ENCODE measurements at regions not wholly inside any gene's neighbourhood (a gene's known extent, or its start where the extent isn't known, plus 50 kb on each side); places are given as distances from the start of the nearest gene placed in this dataset.
A peak's percentile ranks its signal among the peaks of the same experiment; 100 is the strongest.

DNA sequence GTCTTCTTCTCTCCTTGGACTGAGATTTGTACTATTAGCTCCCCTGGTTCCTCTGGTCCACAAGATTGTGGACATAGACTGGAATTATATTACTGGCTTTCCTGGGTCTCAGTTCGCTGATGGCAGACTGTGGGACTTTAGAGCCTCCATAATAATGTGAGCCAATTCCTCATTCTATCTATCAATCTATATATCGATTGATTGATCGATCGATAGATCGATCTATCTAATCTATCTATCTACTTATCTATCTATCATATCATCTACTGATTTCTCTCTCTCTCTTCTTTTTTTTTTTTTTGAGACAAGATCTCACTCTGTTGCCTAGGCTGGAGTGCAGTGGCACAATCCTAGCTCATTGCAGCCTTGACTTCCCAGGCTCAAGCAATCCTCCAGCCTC, 51.5 kb upstream of the DDR1 start:
- DNase-seq (ENCODE audit: low read depth), result no peak
- H3K4me3 ChIP-seq (ENCODE audit: low read depth, low read length), result no peak overlapping the region
- TF ChIP-seq, protein P1, sequence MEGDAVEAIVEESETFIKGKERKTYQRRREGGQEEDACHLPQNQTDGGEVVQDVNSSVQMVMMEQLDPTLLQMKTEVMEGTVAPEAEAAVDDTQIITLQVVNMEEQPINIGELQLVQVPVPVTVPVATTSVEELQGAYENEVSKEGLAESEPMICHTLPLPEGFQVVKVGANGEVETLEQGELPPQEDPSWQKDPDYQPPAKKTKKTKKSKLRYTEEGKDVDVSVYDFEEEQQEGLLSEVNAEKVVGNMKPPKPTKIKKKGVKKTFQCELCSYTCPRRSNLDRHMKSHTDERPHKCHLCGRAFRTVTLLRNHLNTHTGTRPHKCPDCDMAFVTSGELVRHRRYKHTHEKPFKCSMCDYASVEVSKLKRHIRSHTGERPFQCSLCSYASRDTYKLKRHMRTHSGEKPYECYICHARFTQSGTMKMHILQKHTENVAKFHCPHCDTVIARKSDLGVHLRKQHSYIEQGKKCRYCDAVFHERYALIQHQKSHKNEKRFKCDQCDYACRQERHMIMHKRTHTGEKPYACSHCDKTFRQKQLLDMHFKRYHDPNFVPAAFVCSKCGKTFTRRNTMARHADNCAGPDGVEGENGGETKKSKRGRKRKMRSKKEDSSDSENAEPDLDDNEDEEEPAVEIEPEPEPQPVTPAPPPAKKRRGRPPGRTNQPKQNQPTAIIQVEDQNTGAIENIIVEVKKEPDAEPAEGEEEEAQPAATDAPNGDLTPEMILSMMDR (IDR thresholded peaks at IDR 0.05; ENCODE audit: insufficient read depth, low read length), result no peak

DNA sequence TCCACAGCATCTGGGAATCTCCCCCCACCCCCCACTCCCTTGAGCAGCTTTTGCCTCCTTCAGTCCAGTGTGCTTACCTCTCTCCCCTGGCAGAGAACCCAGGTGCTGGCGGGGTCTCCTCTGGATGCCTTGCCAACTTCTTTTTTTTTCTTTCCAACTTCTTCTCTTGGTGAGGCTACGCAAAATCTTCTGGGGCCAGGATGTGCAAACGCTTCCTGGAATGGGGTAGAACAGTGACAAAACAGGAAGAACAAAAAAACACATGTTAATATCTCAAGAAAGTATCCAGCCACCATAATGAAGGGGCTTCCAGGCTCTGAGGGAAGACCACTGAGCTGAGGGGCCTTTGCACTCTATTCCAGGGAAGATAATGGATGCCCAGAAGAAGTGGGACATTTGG, 53.9 kb upstream of the DDR1 start:
- no peak overlapping the region for H3K4me3 ChIP-seq (ENCODE audit: low read depth, low read length)
- TF ChIP-seq, protein P1 (IDR thresholded peaks at IDR 0.05; ENCODE audit: insufficient read depth, low read length), result no peak
- DNase-seq (ENCODE audit: low read depth), result no peak

DNA sequence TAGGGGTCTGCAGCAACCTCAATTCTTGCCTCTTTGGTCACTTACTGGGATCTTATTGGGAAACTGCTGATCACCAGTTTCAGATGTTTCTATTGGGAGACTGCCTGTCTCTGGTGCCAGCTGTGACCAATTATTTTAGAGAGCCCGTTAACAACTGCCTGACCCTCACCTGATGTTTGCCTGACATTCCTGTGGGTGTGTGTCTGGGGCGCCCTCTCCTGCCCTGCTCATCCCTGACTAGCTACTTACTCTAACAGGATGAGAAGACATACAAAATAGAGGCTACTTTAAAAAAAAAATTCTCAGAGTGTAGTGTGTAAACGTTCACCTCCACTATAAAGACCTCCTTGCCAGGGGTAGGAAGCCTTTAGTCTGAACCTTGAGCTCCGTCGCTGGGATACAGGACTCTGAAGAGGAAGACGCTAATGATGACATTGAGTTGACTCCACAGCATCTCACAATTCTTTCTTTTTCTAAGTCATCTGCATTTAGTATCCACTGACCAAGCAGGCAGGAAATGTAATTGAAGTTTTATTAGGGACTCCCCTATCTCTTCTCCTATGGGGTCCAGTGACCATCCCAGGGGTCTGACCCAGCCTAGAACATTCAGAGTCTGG, 54.6 kb upstream of the DDR1 start:
- no peak for DNase-seq (ENCODE audit: low read depth)

DNA sequence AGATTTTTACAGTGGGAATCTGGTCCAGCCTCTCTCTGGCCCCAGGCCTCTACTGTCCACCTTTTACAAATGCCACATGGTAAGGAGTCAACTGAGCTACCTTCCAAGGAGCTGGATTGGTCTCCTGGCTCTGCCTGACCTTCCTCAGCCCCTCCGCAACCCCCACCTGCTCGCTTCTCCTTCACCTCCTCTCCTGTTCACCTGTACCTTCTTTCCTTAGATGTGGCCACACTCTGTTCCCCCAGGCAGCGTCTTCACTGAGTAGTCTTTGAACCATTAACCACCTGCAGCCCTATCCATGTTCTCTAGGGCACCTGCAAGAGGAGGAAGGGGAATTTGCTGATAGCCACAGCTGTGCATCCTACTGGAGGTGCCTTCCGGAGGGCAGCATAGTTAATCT, 55.3 kb upstream of the DDR1 start:
- no peak overlapping the region for H3K4me3 ChIP-seq (ENCODE audit: low read depth, low read length)
- TF ChIP-seq, protein P1 (IDR thresholded peaks at IDR 0.05; ENCODE audit: insufficient read depth, low read length), result no peak
- DNase-seq (ENCODE audit: low read depth), result no peak

More for the DNA sequence above, 54.6 kb upstream of the DDR1 start:
- H3K4me3 ChIP-seq (ENCODE audit: low read depth, low read length), result no peak overlapping the region
- TF ChIP-seq, protein P1 (IDR thresholded peaks at IDR 0.05; ENCODE audit: insufficient read depth, low read length), result no peak

DNA sequence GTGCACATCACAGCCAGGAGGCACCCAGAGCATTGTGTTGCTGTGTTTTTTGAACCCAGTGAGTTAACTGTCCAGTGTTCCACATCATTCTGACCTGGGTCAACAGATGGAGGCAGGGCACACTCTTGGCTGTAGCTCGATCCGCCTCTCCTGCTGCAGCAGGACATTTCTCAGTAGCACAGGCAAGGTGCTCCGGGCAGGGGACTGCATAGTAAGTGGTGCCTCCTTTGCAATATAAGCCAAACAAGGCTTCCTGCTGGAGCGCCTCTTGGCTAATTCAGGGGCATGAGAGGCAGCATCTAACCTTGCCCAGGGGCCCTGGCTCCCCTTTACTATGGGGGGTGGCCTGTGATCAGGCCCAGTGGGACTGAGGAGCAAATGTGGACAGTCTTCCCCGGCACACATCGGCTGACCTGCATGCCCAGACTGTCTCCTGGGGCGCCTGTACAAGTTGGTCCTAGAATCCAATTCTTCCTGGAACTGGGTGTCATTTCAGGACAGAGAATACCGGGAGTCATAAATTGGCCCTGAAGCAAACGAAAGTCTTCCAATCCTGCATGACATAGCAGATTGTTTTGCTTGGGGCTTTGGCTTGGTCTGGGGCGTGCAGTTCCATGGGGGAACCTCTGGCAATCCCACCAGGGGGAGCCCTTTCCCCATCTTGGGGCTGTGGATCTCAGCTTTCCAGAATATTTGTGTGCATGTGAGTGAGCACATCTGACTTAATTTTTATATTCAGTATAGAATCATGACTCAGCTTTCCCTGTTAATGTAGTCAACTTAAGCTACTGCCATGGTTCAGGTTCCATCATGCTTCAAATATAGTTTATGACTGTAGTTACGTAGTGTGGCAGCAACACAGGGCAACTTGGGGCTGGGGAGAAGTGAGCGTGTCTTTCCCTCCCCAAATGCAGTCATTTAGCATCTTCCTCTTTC, 56.0 kb upstream of the DDR1 start:
- TF ChIP-seq, protein P1 (IDR thresholded peaks at IDR 0.05; ENCODE audit: insufficient read depth, low read length), result peak; percentile 95
- peak overlapping the region; percentile 18 for H3K4me3 ChIP-seq (ENCODE audit: low read depth, low read length)
- peak; percentile 95 for DNase-seq (ENCODE audit: low read depth)

DNA sequence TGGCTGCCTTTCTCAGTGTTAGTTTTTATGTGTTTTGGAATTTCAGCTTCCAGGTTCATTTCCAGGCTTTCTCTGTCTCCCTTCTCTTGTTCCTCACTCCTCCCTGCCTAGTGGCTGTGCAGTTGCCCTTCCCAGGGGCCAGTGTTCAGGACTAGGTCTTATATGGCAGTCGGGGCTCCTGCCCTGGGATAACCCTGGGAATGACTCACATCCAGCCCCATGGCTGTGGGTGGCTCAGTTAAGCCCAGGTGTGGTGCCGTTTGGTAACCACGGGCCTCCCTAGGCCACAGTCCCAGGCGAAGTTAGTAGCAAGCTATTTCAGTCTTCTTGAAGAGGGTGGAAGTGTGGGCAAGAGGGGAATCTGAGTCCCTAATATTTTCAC, 57.4 kb upstream of the DDR1 start:
- DNase-seq (ENCODE audit: low read depth), result no peak
- H3K4me3 ChIP-seq (ENCODE audit: low read depth, low read length), result no peak overlapping the region

More for the DNA sequence above, 57.4 kb upstream of the DDR1 start:
- TF ChIP-seq, protein P1 (IDR thresholded peaks at IDR 0.05; ENCODE audit: insufficient read depth, low read length), result no peak

Data from fibroblast of the aortic adventitia (primary cell).